Bronchial epithelial cell (primary cell): ENCODE measurements at regions not wholly inside any gene's neighbourhood (a gene's known extent, or its start where the extent isn't known, plus 50 kb on each side); places are given as distances from the start of the nearest gene placed in this dataset.
A peak's percentile ranks its signal among the peaks of the same experiment; 100 is the strongest.

ENCODE experiments used
- DNase-seq: peaks from one replicate; pipeline ENCODE4 v3.0.0-alpha.2; 2010; ENCODE audit warnings: low read depth
- FAIRE-seq: peaks from 2 replicates; lab custom pipeline; 2011; peaks lifted over from hg19 to GRCh38; lab: Jason Lieb, UNC
- H3K27me3 ChIP-seq: 2 replicates; pipeline ENCODE4 v1.5.1; 2011; ENCODE audit warnings: low read length; ENCODE audit not compliant: control insufficient read depth, insufficient read depth
- H3K36me3 ChIP-seq: 2 replicates; pipeline ENCODE4 v1.5.1; 2011; ENCODE audit warnings: low read length; ENCODE audit not compliant: control insufficient read depth, insufficient read depth
- H3K4me3 ChIP-seq: 2 replicates; pipeline ENCODE4 v1.5.1; 2011; ENCODE audit warnings: mild to moderate bottlenecking, low read depth, low read length, control low read depth
- TF ChIP-seq, protein P1 (sequence below): IDR thresholded peaks from 2 replicates; pipeline ENCODE4 v1.5.1; 2011; ENCODE audit warnings: mild to moderate bottlenecking, moderate library complexity, low read length, control low read depth, inconsistent platforms; ENCODE audit not compliant: insufficient read depth, severe bottlenecking

DNA sequence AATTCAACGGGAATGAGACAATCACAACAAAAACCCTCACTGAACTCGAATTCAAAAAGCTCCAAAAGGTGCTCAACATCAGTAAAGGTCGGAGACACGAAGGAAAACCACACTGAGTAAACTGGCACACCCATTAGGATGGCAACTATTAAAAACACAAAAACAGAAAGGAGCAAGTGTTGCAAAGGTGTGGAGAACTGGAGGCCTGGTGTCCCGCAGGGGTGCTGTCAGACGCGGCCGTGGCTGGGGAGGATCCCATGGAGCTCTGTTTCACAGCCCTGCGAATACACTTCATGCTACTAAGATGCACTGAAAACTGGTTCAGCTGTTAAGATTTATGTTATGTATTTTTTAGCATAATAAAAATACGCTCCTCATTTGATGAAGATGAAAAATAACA, 730.6 kb downstream of the GALR1 start:
- no peak for DNase-seq
- no peaks in the 10 kb centered on the region for H3K27me3 ChIP-seq
- no peak overlapping the region for H3K4me3 ChIP-seq
- no peak for FAIRE-seq
- no peaks in the 10 kb centered on the region for H3K36me3 ChIP-seq
- TF ChIP-seq, protein P1, sequence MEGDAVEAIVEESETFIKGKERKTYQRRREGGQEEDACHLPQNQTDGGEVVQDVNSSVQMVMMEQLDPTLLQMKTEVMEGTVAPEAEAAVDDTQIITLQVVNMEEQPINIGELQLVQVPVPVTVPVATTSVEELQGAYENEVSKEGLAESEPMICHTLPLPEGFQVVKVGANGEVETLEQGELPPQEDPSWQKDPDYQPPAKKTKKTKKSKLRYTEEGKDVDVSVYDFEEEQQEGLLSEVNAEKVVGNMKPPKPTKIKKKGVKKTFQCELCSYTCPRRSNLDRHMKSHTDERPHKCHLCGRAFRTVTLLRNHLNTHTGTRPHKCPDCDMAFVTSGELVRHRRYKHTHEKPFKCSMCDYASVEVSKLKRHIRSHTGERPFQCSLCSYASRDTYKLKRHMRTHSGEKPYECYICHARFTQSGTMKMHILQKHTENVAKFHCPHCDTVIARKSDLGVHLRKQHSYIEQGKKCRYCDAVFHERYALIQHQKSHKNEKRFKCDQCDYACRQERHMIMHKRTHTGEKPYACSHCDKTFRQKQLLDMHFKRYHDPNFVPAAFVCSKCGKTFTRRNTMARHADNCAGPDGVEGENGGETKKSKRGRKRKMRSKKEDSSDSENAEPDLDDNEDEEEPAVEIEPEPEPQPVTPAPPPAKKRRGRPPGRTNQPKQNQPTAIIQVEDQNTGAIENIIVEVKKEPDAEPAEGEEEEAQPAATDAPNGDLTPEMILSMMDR = no peak

DNA sequence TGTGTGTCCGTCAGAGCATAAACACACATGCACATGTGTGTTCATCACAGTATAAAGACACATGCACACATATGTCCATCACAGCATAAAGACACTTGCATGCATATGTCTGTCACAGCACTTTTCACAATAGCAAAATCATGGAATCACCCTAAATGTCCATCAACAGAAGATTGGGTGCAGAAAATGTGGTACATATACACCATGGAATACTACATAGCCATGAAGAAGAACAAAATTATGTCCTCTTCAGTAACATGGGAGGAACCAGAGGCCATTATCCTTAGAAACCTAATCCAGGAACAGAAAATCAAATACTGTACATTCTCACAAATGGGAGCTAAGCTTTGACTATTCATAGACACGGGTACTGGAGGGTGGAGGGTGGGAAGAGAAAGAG, 732.2 kb downstream of the GALR1 start:
- no peak overlapping the region for H3K4me3 ChIP-seq
- no peaks in the 10 kb centered on the region for H3K36me3 ChIP-seq
- no peaks in the 10 kb centered on the region for H3K27me3 ChIP-seq
- FAIRE-seq (no peak), DNase-seq (no peak)
- TF ChIP-seq, protein P1 = no peak

DNA sequence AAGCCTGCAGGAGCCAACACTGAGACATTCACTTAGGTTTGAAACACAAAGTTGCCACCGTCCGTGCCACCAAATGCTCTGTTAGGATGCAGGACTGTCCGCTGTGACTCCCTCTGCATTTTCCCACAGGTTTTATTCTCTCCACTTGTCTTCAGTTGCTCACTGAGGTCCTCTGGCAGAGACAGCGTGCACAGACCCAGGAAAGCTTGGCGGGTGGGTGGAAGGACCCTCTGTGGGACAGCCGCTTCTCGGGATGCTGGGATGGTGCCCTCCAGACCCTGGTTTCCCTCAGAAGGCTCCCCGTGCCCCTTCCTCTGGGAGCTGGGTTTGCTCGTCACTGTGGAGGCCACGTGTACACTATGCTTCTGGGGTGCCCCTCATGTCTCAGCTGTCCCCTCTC, 733.6 kb downstream of the GALR1 start:
- TF ChIP-seq, protein P1 = no peak
- Histone ChIP-seq H3K27me3 (no peaks in the 10 kb centered on the region), H3K36me3 (no peaks in the 10 kb centered on the region), H3K4me3 (no peak overlapping the region)
- FAIRE-seq = no peak
- DNase-seq = no peak

DNA sequence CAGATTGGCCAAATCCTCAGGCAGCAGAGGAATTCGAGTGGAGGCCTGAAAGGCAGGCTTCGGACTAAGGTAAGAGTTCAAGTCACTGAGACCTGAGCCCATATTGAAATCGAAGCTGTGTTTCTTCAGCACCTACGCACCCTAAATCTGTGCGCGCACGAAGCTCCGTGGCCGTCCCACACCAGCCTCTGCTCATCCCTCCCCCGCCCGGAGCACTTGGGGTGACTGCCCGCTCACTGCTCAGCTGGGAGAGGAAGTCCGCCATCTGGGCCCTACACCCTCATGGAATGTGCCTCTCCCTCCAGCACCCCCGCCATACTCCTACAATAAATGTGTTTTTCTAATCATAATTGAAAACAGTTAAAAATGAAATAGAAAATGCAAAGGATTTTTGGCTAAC, 734.5 kb downstream of the GALR1 start:
- no peak for DNase-seq
- TF ChIP-seq, protein P1 = no peak
- Histone ChIP-seq H3K36me3 (no peaks in the 10 kb centered on the region), H3K4me3 (no peak overlapping the region), H3K27me3 (no peaks in the 10 kb centered on the region)
- no peak for FAIRE-seq

DNA sequence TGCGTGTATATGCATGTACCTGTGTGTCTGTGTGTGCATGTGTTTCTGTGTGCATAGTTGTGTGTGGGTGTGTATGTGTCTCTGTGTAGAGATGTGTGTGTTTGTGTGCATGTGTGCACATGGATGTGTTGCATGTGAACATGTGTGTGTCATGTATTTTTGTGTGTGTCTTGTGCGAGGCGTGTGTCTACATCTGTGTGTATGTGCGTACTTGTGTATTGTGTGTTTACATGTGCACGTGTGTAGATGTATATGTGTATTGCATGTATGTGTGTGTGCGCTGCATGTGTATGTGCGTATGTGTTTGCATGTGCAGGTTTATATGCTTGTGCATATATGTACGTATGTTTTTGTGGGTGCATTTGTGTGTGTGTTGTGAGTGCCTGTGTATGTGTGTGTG, 735.2 kb downstream of the GALR1 start:
- TF ChIP-seq, protein P1 = no peak
- Histone ChIP-seq H3K36me3 (no peaks in the 10 kb centered on the region), H3K27me3 (no peaks in the 10 kb centered on the region), H3K4me3 (no peak overlapping the region)
- no peak for DNase-seq
- FAIRE-seq = peak; percentile 32

DNA sequence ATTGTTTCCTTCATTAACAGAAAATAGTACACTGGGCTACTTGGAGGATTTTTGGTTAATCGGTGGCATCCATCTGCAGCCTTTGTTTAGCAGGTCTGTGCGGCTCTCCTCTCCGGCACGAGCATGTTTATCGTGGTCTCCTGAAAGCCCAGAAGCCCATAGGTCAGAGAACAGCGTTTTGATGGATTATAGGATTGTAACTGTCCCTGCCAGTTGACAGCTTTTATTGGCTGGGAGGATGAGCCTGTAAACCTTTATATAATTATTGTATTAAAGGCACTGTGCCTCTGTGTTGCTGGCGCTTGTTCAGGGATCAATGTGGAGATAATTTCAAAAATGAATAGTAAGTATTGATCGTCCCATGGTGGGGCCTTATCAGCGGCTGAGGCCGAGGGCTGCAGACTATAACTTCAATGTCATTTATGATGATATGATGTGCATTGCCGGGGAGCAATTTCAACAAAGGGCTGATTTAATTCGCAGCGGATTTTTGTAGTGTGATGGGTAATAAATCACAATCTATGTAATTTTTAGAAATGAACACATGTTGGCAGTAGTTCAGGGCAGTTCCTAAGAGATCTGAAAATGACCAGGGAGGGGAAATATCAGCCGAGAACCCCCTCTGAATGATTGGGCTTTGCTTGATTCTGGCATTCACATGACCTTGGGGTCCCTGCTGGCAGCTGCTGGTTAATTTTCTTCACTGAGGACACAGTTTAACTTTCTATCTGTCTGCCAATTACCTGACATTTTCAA, 736.1 kb downstream of the GALR1 start:
- TF ChIP-seq, protein P1 = no peak
- H3K36me3 ChIP-seq = no peaks in the 10 kb centered on the region
- FAIRE-seq = no peak

More for the DNA sequence above, 736.1 kb downstream of the GALR1 start:
- no peaks in the 10 kb centered on the region for H3K27me3 ChIP-seq
- no peak for DNase-seq
- no peak overlapping the region for H3K4me3 ChIP-seq
